Keratinocyte (primary cell): ENCODE measurements at regions not wholly inside any gene's neighbourhood (a gene's known extent, or its start where the extent isn't known, plus 50 kb on each side); places are given as distances from the start of the nearest gene placed in this dataset.

ENCODE experiments used
- EZH2 ChIP-seq: IDR thresholded peaks from one replicate; pipeline ENCODE4 v1.6.1; 2012; ENCODE audit warnings: inconsistent platforms, mild to moderate bottlenecking, low read length, moderate library complexity
- TF ChIP-seq, protein P1 (sequence below), 3 experiments: IDR thresholded peaks in 1 of 3; conservative IDR thresholded peaks in 1 of 3; optimal IDR thresholded peaks in 1 of 3; 2 replicates in 2 of 3; 3 replicates in 1 of 3; pipeline versions ENCODE3 to v1.5.1; 2011; ENCODE audit warnings: low read length in 3 of 3, mild to moderate bottlenecking in 3 of 3, moderate library complexity in 2 of 3, control low read depth in 1 of 3, inconsistent platforms in 1 of 3; ENCODE audit not compliant: insufficient read depth in 2 of 3; ENCODE audit errors: extremely low read depth in 1 of 3

DNA sequence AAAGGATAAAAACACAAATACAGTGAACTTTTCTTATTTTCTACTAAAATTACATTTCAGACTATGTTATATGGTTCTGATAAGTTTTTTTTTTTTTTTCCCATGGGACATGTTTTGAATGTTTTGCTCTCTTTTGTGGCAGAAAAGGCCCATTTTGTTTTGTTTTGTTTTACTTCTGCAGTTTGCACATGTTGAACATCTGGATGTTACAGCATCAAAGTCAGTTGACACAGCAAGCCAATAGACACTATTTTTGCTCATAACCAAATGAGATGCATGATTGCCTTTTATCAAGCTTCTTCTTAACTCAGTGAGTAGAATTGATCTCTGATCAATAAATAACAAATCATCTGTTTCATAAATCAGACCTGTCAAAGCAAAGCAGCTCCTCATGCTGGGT lies 904.2 kb downstream of the ADGRL2 start:
- TF ChIP-seq, protein P1, sequence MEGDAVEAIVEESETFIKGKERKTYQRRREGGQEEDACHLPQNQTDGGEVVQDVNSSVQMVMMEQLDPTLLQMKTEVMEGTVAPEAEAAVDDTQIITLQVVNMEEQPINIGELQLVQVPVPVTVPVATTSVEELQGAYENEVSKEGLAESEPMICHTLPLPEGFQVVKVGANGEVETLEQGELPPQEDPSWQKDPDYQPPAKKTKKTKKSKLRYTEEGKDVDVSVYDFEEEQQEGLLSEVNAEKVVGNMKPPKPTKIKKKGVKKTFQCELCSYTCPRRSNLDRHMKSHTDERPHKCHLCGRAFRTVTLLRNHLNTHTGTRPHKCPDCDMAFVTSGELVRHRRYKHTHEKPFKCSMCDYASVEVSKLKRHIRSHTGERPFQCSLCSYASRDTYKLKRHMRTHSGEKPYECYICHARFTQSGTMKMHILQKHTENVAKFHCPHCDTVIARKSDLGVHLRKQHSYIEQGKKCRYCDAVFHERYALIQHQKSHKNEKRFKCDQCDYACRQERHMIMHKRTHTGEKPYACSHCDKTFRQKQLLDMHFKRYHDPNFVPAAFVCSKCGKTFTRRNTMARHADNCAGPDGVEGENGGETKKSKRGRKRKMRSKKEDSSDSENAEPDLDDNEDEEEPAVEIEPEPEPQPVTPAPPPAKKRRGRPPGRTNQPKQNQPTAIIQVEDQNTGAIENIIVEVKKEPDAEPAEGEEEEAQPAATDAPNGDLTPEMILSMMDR (optimal IDR thresholded peaks at IDR 0.05 in 1 of 3, IDR thresholded peaks at IDR 0.05 in 1 of 3, conservative IDR thresholded peaks at IDR 0.05 in 1 of 3; ENCODE audit: extremely low read depth in 1 of 3, insufficient read depth in 2 of 3, low read length in 3 of 3): no peak
- no peak for TF ChIP-seq EZH2
